ENCODE measurements at regions not wholly inside any gene's neighbourhood (a gene's known extent, or its start where the extent isn't known, plus 50 kb on each side); places are given as distances from the start of the nearest gene placed in this dataset.
A peak's percentile ranks its signal among the peaks of the same experiment; 100 is the strongest.

- DNase-seq (ENCODE audit: low spot score): no peak
Measured at GRCh38 chr14:22152161-22152870, 436.7 kb downstream of the DAD1 start.

GRCh38 chr14:22151121-22151520 is 437.9 kb downstream of the DAD1 start:
- DNase-seq (ENCODE audit: low spot score): no peak
- no peak for TF ChIP-seq CTCF (IDR thresholded peaks at IDR 0.05; ENCODE audit: extremely low read depth, missing control alignments)

More at GRCh38 chr14:22152161-22152870, 436.7 kb downstream of the DAD1 start:
- no peak for TF ChIP-seq CTCF (IDR thresholded peaks at IDR 0.05; ENCODE audit: extremely low read depth, missing control alignments)

- DNase-seq (ENCODE audit: low spot score): no peak
- TF ChIP-seq CTCF (IDR thresholded peaks at IDR 0.05; ENCODE audit: extremely low read depth, missing control alignments): no peak
Measured at GRCh38 chr14:22149058-22149457, 440.0 kb downstream of the DAD1 start.

- TF ChIP-seq CTCF (IDR thresholded peaks at IDR 0.05; ENCODE audit: extremely low read depth, missing control alignments): no peak
- no peak for DNase-seq (ENCODE audit: low spot score)
Measured at GRCh38 chr14:22147716-22148115, 441.3 kb downstream of the DAD1 start.

- no peak for DNase-seq (ENCODE audit: low spot score)
- TF ChIP-seq CTCF (IDR thresholded peaks at IDR 0.05; ENCODE audit: extremely low read depth, missing control alignments): no peak
Measured at GRCh38 chr14:22143363-22143762, 445.7 kb downstream of the DAD1 start.

- no peak for DNase-seq (ENCODE audit: low spot score)
- TF ChIP-seq CTCF (IDR thresholded peaks at IDR 0.05; ENCODE audit: extremely low read depth, missing control alignments): no peak
Measured at GRCh38 chr14:22140633-22141032, 448.4 kb downstream of the DAD1 start.

GRCh38 chr14:22131749-22132476 is 457.1 kb downstream of the DAD1 start:
- DNase-seq (ENCODE audit: low spot score): no peak
- TF ChIP-seq CTCF (IDR thresholded peaks at IDR 0.05; ENCODE audit: extremely low read depth, missing control alignments): peak; percentile 17
